OCI-LY7 (cell line): ENCODE measurements at regions not wholly inside any gene's neighbourhood (a gene's known extent, or its start where the extent isn't known, plus 50 kb on each side); places are given as distances from the start of the nearest gene placed in this dataset.

Experiments used
- CTCF ChIP-seq: fragments of 200-600 bp; sonication (generic); conservative IDR thresholded peaks from 2 replicates; pipeline ENCODE4 v1.5.1; 2014; ENCODE audit warnings: mild to moderate bottlenecking, antibody characterized with exemption, low read length, moderate library complexity, mixed read lengths
- EZH2phosphoT487 ChIP-seq: fragments of 200-600 bp; sonication (generic); IDR thresholded peaks from 2 replicates; pipeline ENCODE4 v1.6.1; 2018; ENCODE audit warnings: low read depth, borderline replicate concordance, mild to moderate bottlenecking, mixed run types, antibody characterized with exemption, low read length, moderate library complexity, mixed read lengths

GRCh38 chr12:43155376-43155775, 396.6 kb downstream of the ADAMTS20 start:
- no peak for TF ChIP-seq CTCF
- no peak for TF ChIP-seq EZH2phosphoT487
